Activated T-cell treated with anti-CD3 and anti-CD28 coated beads for 48 hours (primary cell): ENCODE measurements at regions not wholly inside any gene's neighbourhood (a gene's known extent, or its start where the extent isn't known, plus 50 kb on each side); places are given as distances from the start of the nearest gene placed in this dataset.
"Not testable (repeated sequence)": the region's sequence is repeated elsewhere in the genome, so short reads cannot be mapped to it uniquely, and the experiment has no call there.

Source experiments
- DNase-seq: peaks from one replicate; pipeline ENCODE4 v3.0.0-alpha.2; 2020; ENCODE audit warnings: low read depth

DNA sequence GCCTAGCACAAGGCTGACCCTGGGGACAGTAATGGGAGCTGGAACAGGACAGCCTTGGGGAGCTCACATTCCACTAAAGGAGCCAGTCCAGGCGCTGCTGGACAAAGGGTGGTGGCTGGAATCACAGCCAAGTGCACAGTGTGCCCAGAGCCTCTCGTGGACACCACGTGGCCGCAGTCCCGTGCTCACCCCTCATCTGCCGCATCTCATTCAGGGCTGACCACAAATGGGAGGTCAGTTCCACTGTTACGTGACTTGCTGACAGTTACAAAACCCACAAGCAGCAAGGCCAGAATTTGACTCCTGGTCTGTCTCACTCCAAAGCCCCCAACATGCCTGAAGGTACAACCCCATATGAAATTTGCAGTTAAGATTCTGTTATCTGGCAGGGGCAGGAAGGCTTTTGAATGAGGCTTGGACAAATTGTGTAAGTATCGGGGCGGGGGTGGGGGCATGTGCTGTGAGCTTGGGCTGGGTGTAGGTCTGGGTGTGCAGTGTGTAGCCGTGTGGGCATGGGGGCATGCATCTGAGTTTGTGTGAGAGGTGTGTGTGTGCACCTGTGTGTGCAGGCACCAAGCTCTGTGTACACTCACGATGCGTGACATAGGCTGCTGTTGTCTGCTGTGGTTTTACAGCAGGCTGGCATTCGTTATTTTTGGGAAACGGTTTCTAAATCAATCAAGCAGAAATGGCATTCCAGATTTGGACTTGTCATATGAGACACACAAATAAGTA lies 301.7 kb downstream of the BRD1 start:
- DNase-seq: no peak

DNA sequence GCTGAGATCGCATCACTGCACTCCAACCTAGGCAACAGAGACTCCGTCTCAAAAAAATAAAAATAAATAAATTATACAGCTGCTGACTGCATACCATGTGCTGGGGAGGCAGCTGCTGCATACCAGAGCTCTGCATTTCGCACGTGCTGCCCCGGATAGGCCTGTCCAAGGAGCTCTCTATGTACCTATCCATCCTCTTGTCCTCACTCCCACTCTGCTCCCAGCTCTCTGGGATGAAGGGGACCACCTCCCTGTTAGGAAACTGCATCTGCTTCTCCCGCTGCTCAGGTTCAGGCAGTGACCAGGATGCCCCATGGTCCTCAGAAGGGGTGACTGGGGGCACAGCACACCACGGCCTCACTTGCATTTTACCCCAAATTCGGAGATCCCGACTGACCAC lies 302.3 kb downstream of the BRD1 start:
- DNase-seq: no peak

- DNase-seq: no peak
These were observed 303.3 kb downstream of the BRD1 start for GRCh38 chr22:49524362-49524761.

GRCh38 chr22:49523374-49524008 lies 304.2 kb downstream of the BRD1 start:
- no peak for DNase-seq

GRCh38 chr22:49522582-49523373 lies 304.9 kb downstream of the BRD1 start:
- no peak for DNase-seq

- DNase-seq: no peak
These were observed 305.9 kb downstream of the BRD1 start for GRCh38 chr22:49521787-49522224.

- DNase-seq: no peak
These were observed 308.4 kb downstream of the BRD1 start for GRCh38 chr22:49519117-49519737.

GRCh38 chr22:49518436-49518970 lies 309.2 kb downstream of the BRD1 start:
- DNase-seq: no peak

DNA sequence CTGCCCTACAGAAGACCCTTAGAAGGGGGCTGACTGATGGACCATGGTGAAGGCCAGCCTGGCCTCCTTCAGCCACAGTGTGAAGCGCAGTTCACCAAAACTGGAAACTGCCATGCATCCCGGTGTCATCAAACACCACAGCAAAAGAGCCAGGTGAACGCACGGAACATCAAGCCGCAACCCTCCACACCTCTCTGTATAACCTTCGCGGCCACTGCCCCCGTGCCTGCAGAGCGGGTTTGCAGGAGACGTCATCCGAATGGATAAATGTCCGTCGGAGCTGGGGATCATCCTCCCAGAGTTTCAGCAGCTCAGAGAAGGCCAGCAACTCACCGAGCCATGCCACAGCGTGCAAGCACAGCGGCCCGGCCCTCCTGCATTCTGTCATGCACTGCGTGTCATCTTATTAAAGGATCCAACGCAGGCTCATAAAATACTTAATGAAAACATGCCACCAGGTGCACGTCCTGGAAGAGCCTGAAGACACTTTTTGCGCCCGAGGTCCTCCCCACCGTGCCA lies 309.9 kb downstream of the BRD1 start:
- no peak for DNase-seq

- DNase-seq: no peak
These were observed 310.5 kb downstream of the BRD1 start for GRCh38 chr22:49517211-49517610.

- no peak for DNase-seq
These were observed 312.2 kb downstream of the BRD1 start for GRCh38 chr22:49515475-49515874.

DNA sequence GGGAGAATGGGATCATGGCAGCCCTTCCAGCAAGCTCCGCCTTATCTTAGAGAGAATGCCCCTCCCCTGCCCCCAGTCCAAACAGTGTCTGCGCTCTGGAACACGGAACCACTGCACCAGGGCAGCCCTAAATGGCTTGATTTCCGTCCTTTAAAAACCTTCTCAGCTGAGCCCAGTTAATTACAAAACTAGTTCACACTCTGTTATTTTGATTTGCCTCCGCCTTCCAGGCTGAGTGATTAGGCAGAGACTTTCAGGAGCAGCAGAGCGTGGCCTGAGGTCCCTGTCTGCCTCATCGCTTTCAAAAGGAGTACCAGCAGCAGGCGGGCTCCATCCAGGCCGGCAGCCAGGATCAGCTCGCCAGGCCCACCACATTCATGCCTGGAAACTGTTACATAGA lies 313.0 kb downstream of the BRD1 start:
- no peak for DNase-seq

GRCh38 chr22:49514211-49514610 lies 313.5 kb downstream of the BRD1 start:
- no peak for DNase-seq

- no peak for DNase-seq
These were observed 314.3 kb downstream of the BRD1 start for GRCh38 chr22:49513358-49513851.

DNA sequence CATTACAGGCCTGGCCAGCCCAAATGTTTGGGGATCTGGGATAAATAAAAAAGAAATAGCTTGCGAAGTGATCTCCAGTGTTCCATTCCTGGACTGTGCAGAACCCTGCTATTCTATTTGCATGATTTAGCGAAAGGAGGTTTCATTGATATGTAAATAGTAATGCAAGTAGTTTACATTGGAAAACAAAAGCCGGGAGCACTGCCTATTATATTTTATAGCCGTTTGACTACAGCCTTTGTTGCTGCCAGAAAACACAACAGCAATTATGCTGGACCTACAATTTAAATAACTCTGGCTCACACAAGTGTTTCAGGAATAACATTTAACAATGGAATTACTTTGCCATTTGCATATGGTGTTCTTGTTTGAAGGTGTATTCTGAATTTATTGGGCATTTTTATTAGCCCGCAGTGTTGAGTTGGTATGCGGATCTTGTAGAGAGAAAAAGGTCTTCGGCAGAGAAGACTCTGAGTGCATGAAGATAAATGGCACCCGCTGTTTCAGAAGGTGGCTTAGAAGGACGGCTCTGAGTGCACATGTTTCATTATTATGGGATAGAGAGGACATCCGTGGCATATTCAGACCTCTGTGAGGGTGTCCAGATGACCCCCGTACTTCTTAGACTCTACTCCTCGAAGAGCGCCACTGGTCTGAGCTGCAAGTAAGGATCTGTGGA lies 315.0 kb downstream of the BRD1 start:
- DNase-seq: no peak

- DNase-seq: not testable (repeated sequence)
These were observed 316.1 kb downstream of the BRD1 start for GRCh38 chr22:49511393-49512189.

DNA sequence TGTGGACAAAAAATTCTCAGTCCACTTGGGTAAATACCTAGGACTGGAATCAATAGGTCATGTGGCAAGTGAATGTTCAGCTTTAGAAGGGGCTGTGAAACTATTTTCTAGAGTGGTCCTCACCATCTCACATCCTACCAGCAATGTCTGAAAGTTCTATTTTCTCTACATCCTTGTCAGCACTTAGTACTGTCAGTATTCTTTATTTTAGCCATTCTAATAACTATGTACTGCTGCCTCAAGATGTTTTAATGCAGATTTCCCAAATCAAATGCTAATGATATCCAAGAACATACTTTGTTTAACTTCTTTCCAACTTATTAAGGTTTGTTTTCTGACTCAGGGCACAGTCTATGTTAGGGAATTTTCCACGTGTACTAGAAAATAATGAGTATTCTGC lies 317.0 kb downstream of the BRD1 start:
- no peak for DNase-seq

DNA sequence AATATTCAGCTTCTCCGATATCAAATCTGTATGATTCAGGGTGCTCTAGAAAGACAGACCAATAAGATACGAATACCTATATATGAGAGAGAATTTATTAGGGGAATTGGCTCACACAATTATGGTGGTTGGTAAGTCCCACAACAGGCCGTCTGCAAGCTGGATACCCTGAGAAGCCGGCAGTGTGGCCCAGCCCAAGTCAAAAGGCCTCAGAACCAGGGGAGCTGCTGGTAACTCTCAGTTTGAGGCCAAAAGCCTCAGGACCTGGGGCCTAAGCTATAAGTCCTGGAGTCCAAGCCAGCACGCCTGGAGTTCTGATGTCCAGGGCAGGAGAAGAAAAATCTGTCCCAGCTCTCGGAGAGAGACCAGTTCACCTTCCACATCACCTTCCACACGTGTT lies 318.7 kb downstream of the BRD1 start:
- no peak for DNase-seq

DNA sequence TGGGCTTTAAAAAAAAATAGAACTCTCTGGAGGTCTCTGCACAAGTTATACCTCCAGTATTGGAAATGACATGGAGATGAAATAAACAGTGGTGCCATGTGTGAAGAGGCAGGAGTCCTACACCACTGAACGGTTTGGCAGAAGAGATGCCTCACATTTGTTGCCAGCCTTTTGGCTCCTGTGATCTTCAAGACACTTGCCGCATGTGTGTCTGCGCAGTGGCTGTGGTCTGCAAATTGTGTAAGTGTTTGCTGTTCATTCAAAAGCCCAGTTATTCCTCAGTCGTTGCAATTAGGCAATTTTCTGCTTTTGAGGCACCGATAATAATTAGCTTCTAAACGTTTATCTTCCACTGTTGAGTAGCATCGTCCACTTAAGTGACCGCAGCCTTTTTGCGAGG lies 319.1 kb downstream of the BRD1 start:
- no peak for DNase-seq

DNA sequence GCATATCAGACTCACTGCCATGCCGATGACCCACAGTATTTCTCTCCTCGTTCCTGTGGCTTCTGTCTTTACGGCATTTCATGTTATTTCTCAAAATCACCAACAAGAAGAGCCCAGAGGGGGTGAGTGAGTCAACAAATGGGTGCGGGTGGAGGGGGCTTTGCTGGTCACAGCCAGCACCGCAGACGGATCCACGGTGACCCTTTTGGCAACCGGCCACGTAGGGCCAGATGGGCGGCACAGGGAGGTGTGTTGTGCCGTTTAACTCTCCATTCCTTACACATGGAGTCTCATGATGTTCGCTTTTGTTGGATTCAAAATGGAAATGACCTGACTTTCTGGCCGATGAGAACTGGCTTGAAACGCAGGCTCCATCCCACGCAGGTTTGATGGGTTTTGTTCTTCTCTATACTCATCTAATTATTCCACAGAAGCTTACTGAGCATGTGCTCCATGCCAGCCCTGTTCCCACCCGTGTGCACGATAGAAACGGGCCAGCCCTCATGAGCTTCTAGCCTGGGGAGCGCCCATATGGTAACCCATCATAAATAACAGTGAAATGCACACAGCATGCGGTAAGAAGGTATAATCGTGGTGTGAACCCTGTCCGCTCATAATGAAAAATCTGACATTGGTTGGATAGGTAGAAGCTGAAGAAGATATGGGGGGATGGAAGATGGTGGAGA lies 319.9 kb downstream of the BRD1 start:
- DNase-seq: no peak
